GM23338 (cell line): ENCODE measurements at regions not wholly inside any gene's neighbourhood (a gene's known extent, or its start where the extent isn't known, plus 50 kb on each side); places are given as distances from the start of the nearest gene placed in this dataset.

Source experiments
- ATAC-seq: fragments of 200-7000 bp; cut with Tn5 transposase; 3 replicates; pipeline ENCODE4 v1.9.1; 2020
- DNase-seq: peaks from one replicate; pipeline ENCODE4 v3.0.0-alpha.2; 2015; ENCODE audit warnings: low spot score
- H2AFZ ChIP-seq: fragments of 200-600 bp; sonication (generic); 2 replicates; pipeline ENCODE4 v1.8.0; 2016; ENCODE audit warnings: antibody characterized with exemption, mild to moderate bottlenecking, moderate library complexity
- H3F3A ChIP-seq: fragments of 200-600 bp; sonication (generic); replicated peaks from 2 replicates; pipeline ENCODE4 v1.8.0; 2017; ENCODE audit warnings: antibody characterized with exemption, mixed run types, low read depth
- H3K27ac ChIP-seq: fragments of 200-600 bp; sonication (generic); 2 replicates; pipeline ENCODE4 v1.6.1; 2016; ENCODE audit warnings: low read depth
- H3K27me3 ChIP-seq: fragments of 200-600 bp; sonication (generic); 2 replicates; pipeline ENCODE4 v1.8.0; 2016; ENCODE audit warnings: mild to moderate bottlenecking, mixed run types, moderate library complexity; ENCODE audit not compliant: insufficient read depth
- H3K36me3 ChIP-seq: fragments of 200-600 bp; sonication (generic); 2 replicates; pipeline ENCODE4 v1.8.0; 2016; ENCODE audit warnings: mild to moderate bottlenecking; ENCODE audit not compliant: insufficient read depth
- H3K4me1 ChIP-seq: fragments of 200-600 bp; sonication (generic); 2 replicates; pipeline ENCODE4 v1.8.0; 2016; ENCODE audit warnings: mild to moderate bottlenecking, moderate library complexity; ENCODE audit not compliant: insufficient read depth
- H3K4me2 ChIP-seq: fragments of 200-600 bp; sonication (generic); 2 replicates; pipeline ENCODE4 v1.7.1; 2017; ENCODE audit warnings: mixed run types
- H3K4me3 ChIP-seq: fragments of 200-600 bp; sonication (generic); 2 replicates; pipeline ENCODE4 v1.6.1; 2016; ENCODE audit warnings: mixed run types
- H3K79me2 ChIP-seq: fragments of 200-600 bp; sonication (generic); replicated peaks from 2 replicates; pipeline ENCODE4 v1.8.0; 2017; ENCODE audit warnings: mild to moderate bottlenecking; ENCODE audit not compliant: insufficient read depth
- H3K9me2 ChIP-seq: fragments of 200-600 bp; sonication (generic); 2 replicates; pipeline ENCODE4 v1.8.0; 2017; ENCODE audit not compliant: insufficient read depth
- H4K20me1 ChIP-seq: fragments of 200-600 bp; sonication (generic); replicated peaks from 2 replicates; pipeline ENCODE4 v1.8.0; 2017; ENCODE audit warnings: mild to moderate bottlenecking; ENCODE audit not compliant: insufficient read depth
- H3K27ac Mint-ChIP-seq: 2 replicates; pipeline ENCODE4 v1.8.0; 2020; ENCODE audit warnings: inconsistent platforms, mild to moderate bottlenecking, moderate library complexity, mixed read lengths
- H3K27me3 Mint-ChIP-seq: 3 replicates; pipeline ENCODE4 v1.8.0; 2022; ENCODE audit warnings: low read depth, mild to moderate bottlenecking, moderate library complexity, mixed read lengths, inconsistent platforms; ENCODE audit not compliant: insufficient read depth, poor library complexity
- H3K36me3 Mint-ChIP-seq: 3 replicates; pipeline ENCODE4 v1.8.0; 2021; ENCODE audit warnings: low read depth, mild to moderate bottlenecking, inconsistent platforms, moderate library complexity, mixed read lengths
- H3K4me1 Mint-ChIP-seq: 3 replicates; pipeline ENCODE4 v1.8.0; 2020; ENCODE audit warnings: mild to moderate bottlenecking, inconsistent platforms, mixed read lengths
- H3K4me3 Mint-ChIP-seq: 3 replicates; pipeline ENCODE4 v1.8.0; 2021; ENCODE audit warnings: moderate library complexity, mild to moderate bottlenecking, inconsistent platforms, mixed read lengths
- H3K9me3 Mint-ChIP-seq: 3 replicates; pipeline ENCODE4 v1.8.0; 2020; ENCODE audit warnings: moderate library complexity, mild to moderate bottlenecking, inconsistent platforms, mixed read lengths
- CREB1 ChIP-seq: fragments of 250-450 bp; sonication (Bioruptor Pico); IDR thresholded peaks from 2 replicates; pipeline ENCODE4 v1.5.0; 2020; ENCODE audit warnings: low read depth, mild to moderate bottlenecking, moderate library complexity
- EZH2 ChIP-seq: fragments of 200-600 bp; sonication (generic); IDR thresholded peaks from one replicate; pipeline ENCODE4 v1.8.0; 2017; ENCODE audit warnings: antibody characterized with exemption, mild to moderate bottlenecking, low read depth; ENCODE audit not compliant: unreplicated experiment
- EZH2phosphoT487 ChIP-seq: fragments of 200-600 bp; sonication (generic); IDR thresholded peaks from one replicate; pipeline ENCODE4 v1.8.1; 2018; ENCODE audit warnings: antibody characterized with exemption; ENCODE audit not compliant: unreplicated experiment
- JUNB ChIP-seq: IDR thresholded peaks from one replicate; pipeline ENCODE4 v1.6.1; 2016; ENCODE audit warnings: antibody characterized with exemption; ENCODE audit not compliant: unreplicated experiment
- NANOG ChIP-seq: IDR thresholded peaks from 2 replicates; pipeline ENCODE4 v1.6.1; 2016; ENCODE audit warnings: antibody characterized with exemption, borderline replicate concordance
- POLR2AphosphoS5 ChIP-seq: IDR thresholded peaks from 2 replicates; pipeline ENCODE4 v1.6.1; 2016; ENCODE audit warnings: antibody characterized with exemption, low read depth
- REST ChIP-seq: IDR thresholded peaks from one replicate; pipeline ENCODE4 v1.6.1; 2018; ENCODE audit warnings: antibody characterized with exemption; ENCODE audit not compliant: unreplicated experiment
- STAT1 ChIP-seq: IDR thresholded peaks from one replicate; pipeline ENCODE4 v1.6.1; 2016; ENCODE audit warnings: antibody characterized with exemption; ENCODE audit not compliant: unreplicated experiment
- ZNF114 ChIP-seq: fragments of 250-450 bp; sonication (Bioruptor Pico); IDR thresholded peaks from 2 replicates; pipeline ENCODE4 v1.5.0; 2020; ENCODE audit warnings: mild to moderate bottlenecking, moderate library complexity
- ZNF331 ChIP-seq: fragments of 250-450 bp; sonication (Bioruptor Pico); IDR thresholded peaks from 2 replicates; pipeline ENCODE4 v1.5.0; 2020; ENCODE audit warnings: low read depth, mild to moderate bottlenecking, moderate library complexity
- ZNF462 ChIP-seq: fragments of 250-450 bp; sonication (Bioruptor Pico); IDR thresholded peaks from 2 replicates; pipeline ENCODE4 v1.5.0; 2020; ENCODE audit warnings: mild to moderate bottlenecking, moderate library complexity
- TF ChIP-seq, protein P1 (sequence below): IDR thresholded peaks from 2 replicates; pipeline ENCODE4 v1.6.1; 2016; ENCODE audit warnings: antibody characterized with exemption
- TF ChIP-seq, protein P2 (sequence below), 2 experiments: fragments of 200-600 bp in 1 of 2; sonication (generic) in 1 of 2; conservative IDR thresholded peaks; 2 replicates each; pipeline versions ENCODE4 v1.5.1 to v1.6.1; 2016 to 2017; ENCODE audit warnings: antibody characterized with exemption in 2 of 2, low read depth in 2 of 2, mild to moderate bottlenecking in 2 of 2, moderate library complexity in 1 of 2

- H3K4me1 Mint-ChIP-seq = peaks cover 29% of the 10 kb centered on the region
- Histone ChIP-seq H3K4me1 (peaks cover 34% of the 10 kb centered on the region), H3K4me3 (no peak overlapping the region), H3K27me3 (no peaks in the 10 kb centered on the region), H3K9me2 (peaks cover 12% of the 10 kb centered on the region), H3K36me3 (no peaks in the 10 kb centered on the region), H3K27ac (no peak overlapping the region), H3K4me2 (no peak overlapping the region), H2AFZ (no peak overlapping the region), H4K20me1 (no peaks in the 10 kb centered on the region), H3K79me2 (no peaks in the 10 kb centered on the region), H3F3A (no peaks in the 10 kb centered on the region)
- no peak overlapping the region for H3K27ac Mint-ChIP-seq
- TF ChIP-seq, protein P1, sequence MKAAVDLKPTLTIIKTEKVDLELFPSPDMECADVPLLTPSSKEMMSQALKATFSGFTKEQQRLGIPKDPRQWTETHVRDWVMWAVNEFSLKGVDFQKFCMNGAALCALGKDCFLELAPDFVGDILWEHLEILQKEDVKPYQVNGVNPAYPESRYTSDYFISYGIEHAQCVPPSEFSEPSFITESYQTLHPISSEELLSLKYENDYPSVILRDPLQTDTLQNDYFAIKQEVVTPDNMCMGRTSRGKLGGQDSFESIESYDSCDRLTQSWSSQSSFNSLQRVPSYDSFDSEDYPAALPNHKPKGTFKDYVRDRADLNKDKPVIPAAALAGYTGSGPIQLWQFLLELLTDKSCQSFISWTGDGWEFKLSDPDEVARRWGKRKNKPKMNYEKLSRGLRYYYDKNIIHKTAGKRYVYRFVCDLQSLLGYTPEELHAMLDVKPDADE = no peak
- TF ChIP-seq EZH2 (no peak), ZNF114 (no peak), REST (no peak), ZNF331 (CRISPR knock-in tag) (no peak), NANOG (no peak), CREB1 (CRISPR knock-in tag) (no peak), STAT1 (no peak), JUNB (no peak), ZNF462 (CRISPR knock-in tag) (no peak), POLR2AphosphoS5 (no peak), EZH2phosphoT487 (no peak)
- TF ChIP-seq, protein P2, sequence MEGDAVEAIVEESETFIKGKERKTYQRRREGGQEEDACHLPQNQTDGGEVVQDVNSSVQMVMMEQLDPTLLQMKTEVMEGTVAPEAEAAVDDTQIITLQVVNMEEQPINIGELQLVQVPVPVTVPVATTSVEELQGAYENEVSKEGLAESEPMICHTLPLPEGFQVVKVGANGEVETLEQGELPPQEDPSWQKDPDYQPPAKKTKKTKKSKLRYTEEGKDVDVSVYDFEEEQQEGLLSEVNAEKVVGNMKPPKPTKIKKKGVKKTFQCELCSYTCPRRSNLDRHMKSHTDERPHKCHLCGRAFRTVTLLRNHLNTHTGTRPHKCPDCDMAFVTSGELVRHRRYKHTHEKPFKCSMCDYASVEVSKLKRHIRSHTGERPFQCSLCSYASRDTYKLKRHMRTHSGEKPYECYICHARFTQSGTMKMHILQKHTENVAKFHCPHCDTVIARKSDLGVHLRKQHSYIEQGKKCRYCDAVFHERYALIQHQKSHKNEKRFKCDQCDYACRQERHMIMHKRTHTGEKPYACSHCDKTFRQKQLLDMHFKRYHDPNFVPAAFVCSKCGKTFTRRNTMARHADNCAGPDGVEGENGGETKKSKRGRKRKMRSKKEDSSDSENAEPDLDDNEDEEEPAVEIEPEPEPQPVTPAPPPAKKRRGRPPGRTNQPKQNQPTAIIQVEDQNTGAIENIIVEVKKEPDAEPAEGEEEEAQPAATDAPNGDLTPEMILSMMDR (conservative IDR thresholded peaks at IDR 0.05; ENCODE audit: low read depth in 2 of 2) = no peak
- no peak for DNase-seq
- ATAC-seq = no peak
- H3K36me3 Mint-ChIP-seq = no peaks in the 10 kb centered on the region
- no peaks in the 10 kb centered on the region for H3K9me3 Mint-ChIP-seq
- H3K27me3 Mint-ChIP-seq = no peaks in the 10 kb centered on the region
- no peak overlapping the region for H3K4me3 Mint-ChIP-seq
These were observed 62.0 kb upstream of the ESRRG start for GRCh38 chr1:216785221-216785620.
